WTC11 (cell line): ENCODE measurements at regions not wholly inside any gene's neighbourhood (a gene's known extent, or its start where the extent isn't known, plus 50 kb on each side); places are given as distances from the start of the nearest gene placed in this dataset.

Experiments used
- ATAC-seq: fragments of 200-7000 bp; cut with Tn5 transposase; 2 replicates; pipeline ENCODE4 v1.10.0; 2021; ENCODE audit warnings: mild to moderate bottlenecking, moderate library complexity
- CTCF ChIA-PET: fragments of 300-600 bp; sonication (Branson Sonifier 250); formaldehyde crosslinking; loops from one replicate; lab custom pipeline; 2021; ENCODE audit warnings: antibody characterized with exemption; lab: Charles Lee
- POLR2A ChIA-PET: fragments of 350-600 bp; sonication (Branson Sonifier 250); formaldehyde crosslinking; loops from one replicate; lab custom pipeline; 2021; ENCODE audit warnings: antibody characterized with exemption; lab: Charles Lee
- DNase-seq: peaks from one replicate; pipeline ENCODE4 v3.0.0; 2021; ENCODE audit warnings: low spot score
- H3K27ac Mint-ChIP-seq: 2 replicates; pipeline ENCODE4 v1.8.0; 2021; ENCODE audit warnings: mixed read lengths
- H3K27me3 Mint-ChIP-seq: 2 replicates; pipeline ENCODE4 v1.8.0; 2021; ENCODE audit warnings: low read depth, mild to moderate bottlenecking, moderate library complexity, mixed read lengths
- H3K36me3 Mint-ChIP-seq: 2 replicates; pipeline ENCODE4 v1.8.0; 2021; ENCODE audit warnings: mixed read lengths
- H3K4me1 Mint-ChIP-seq: 2 replicates; pipeline ENCODE4 v1.8.0; 2022; ENCODE audit warnings: mixed read lengths
- H3K4me3 Mint-ChIP-seq: 2 replicates; pipeline ENCODE4 v1.8.0; 2021; ENCODE audit warnings: mild to moderate bottlenecking, moderate library complexity, mixed read lengths
- H3K9me3 Mint-ChIP-seq: 2 replicates; pipeline ENCODE4 v1.8.0; 2021; ENCODE audit warnings: mixed read lengths
- AR ChIP-seq: fragments of 250-450 bp; sonication (Bioruptor Pico); IDR thresholded peaks from 2 replicates; pipeline ENCODE4 v1.9.0; 2021; ENCODE audit warnings: mild to moderate bottlenecking
- ATF1 ChIP-seq: sonication (generic); formaldehyde crosslinking; IDR thresholded peaks from 2 replicates; pipeline ENCODE4 v1.8.1; 2023; ENCODE audit warnings: mild to moderate bottlenecking, moderate library complexity, missing genetic modification reagents
- ATF3 ChIP-seq: sonication (generic); formaldehyde crosslinking; conservative IDR thresholded peaks from 2 replicates; pipeline ENCODE4 v1.8.1; 2022; ENCODE audit warnings: mild to moderate bottlenecking, missing genetic modification reagents
- CREB1 ChIP-seq: sonication (generic); formaldehyde crosslinking; IDR thresholded peaks from 2 replicates; pipeline ENCODE4 v1.8.0; 2023; ENCODE audit warnings: mild to moderate bottlenecking, missing genetic modification reagents
- EMX1 ChIP-seq: fragments of 250-450 bp; sonication (Bioruptor Pico); IDR thresholded peaks from 2 replicates; pipeline ENCODE4 v1.8.0; 2021; ENCODE audit warnings: mild to moderate bottlenecking
- ERG ChIP-seq: fragments of 250-450 bp; sonication (Bioruptor Pico); IDR thresholded peaks from 2 replicates; pipeline ENCODE4 v1.8.0; 2021; ENCODE audit warnings: mild to moderate bottlenecking
- FOXK1 ChIP-seq: sonication (generic); formaldehyde crosslinking; IDR thresholded peaks from 2 replicates; pipeline ENCODE4 v1.8.0; 2022; ENCODE audit warnings: mild to moderate bottlenecking, moderate library complexity, missing genetic modification reagents
- FOXP1 ChIP-seq: sonication (generic); formaldehyde crosslinking; IDR thresholded peaks from 2 replicates; pipeline ENCODE4 v1.8.0; 2022; ENCODE audit warnings: missing genetic modification reagents, mild to moderate bottlenecking, moderate library complexity, borderline replicate concordance
- HMGA2 ChIP-seq: fragments of 250-450 bp; sonication (Bioruptor Pico); IDR thresholded peaks from 2 replicates; pipeline ENCODE4 v1.4.0; 2021; ENCODE audit warnings: mild to moderate bottlenecking, moderate library complexity
- HMGXB4 ChIP-seq: sonication (generic); formaldehyde crosslinking; IDR thresholded peaks from 2 replicates; pipeline ENCODE4 v1.8.1; 2023; ENCODE audit warnings: mild to moderate bottlenecking, moderate library complexity, missing genetic modification reagents
- NFYB ChIP-seq: sonication (generic); formaldehyde crosslinking; conservative IDR thresholded peaks from 2 replicates; pipeline ENCODE4 v1.8.0; 2022; ENCODE audit warnings: low read depth, missing genetic modification reagents
- NR1H2 ChIP-seq: sonication (generic); formaldehyde crosslinking; IDR thresholded peaks from 2 replicates; pipeline ENCODE4 v1.9.0; 2021; ENCODE audit warnings: mild to moderate bottlenecking, moderate library complexity, missing genetic modification reagents
- NR2C2 ChIP-seq: sonication (generic); formaldehyde crosslinking; IDR thresholded peaks from 2 replicates; pipeline ENCODE4 v1.8.0; 2022; ENCODE audit warnings: mild to moderate bottlenecking, missing genetic modification reagents
- PRRX2 ChIP-seq: fragments of 250-450 bp; sonication (Bioruptor Pico); IDR thresholded peaks from 2 replicates; pipeline ENCODE4 v1.8.0; 2021; ENCODE audit warnings: mild to moderate bottlenecking
- RELA ChIP-seq: sonication (generic); formaldehyde crosslinking; IDR thresholded peaks from 2 replicates; pipeline ENCODE4 v1.8.1; 2022; ENCODE audit warnings: missing genetic modification reagents, mild to moderate bottlenecking, borderline replicate concordance
- TEAD1 ChIP-seq: sonication (generic); formaldehyde crosslinking; IDR thresholded peaks from 2 replicates; pipeline ENCODE4 v1.8.0; 2022; ENCODE audit warnings: mild to moderate bottlenecking, missing genetic modification reagents
- ZNF219 ChIP-seq: sonication (generic); formaldehyde crosslinking; IDR thresholded peaks from 2 replicates; pipeline ENCODE4 v1.8.0; 2023; ENCODE audit warnings: missing genetic modification reagents, mild to moderate bottlenecking, borderline replicate concordance
- ZNF423 ChIP-seq: fragments of 250-450 bp; sonication (Bioruptor Pico); IDR thresholded peaks from 2 replicates; pipeline ENCODE4 v2.1.2; 2022; ENCODE audit warnings: mild to moderate bottlenecking, moderate library complexity
- TF ChIP-seq, protein P1 (sequence below): fragments of 200-600 bp; IDR thresholded peaks from 2 replicates; pipeline ENCODE4 v1.8.0; 2022; ENCODE audit warnings: antibody characterized with exemption
- TF ChIP-seq, protein P2 (sequence below): sonication (generic); formaldehyde crosslinking; IDR thresholded peaks from 2 replicates; pipeline ENCODE4 v1.8.1; 2023; ENCODE audit warnings: mild to moderate bottlenecking, missing genetic modification reagents, moderate library complexity
- TF ChIP-seq, protein P3 (sequence below): sonication (generic); formaldehyde crosslinking; IDR thresholded peaks from 2 replicates; pipeline ENCODE4 v1.8.0; 2022; ENCODE audit warnings: mild to moderate bottlenecking, missing genetic modification reagents
- TF ChIP-seq, protein P4 (sequence below): sonication (generic); formaldehyde crosslinking; conservative IDR thresholded peaks from 2 replicates; pipeline ENCODE4 v1.8.1; 2023; ENCODE audit warnings: mild to moderate bottlenecking, low read depth, missing genetic modification reagents, moderate library complexity

DNA sequence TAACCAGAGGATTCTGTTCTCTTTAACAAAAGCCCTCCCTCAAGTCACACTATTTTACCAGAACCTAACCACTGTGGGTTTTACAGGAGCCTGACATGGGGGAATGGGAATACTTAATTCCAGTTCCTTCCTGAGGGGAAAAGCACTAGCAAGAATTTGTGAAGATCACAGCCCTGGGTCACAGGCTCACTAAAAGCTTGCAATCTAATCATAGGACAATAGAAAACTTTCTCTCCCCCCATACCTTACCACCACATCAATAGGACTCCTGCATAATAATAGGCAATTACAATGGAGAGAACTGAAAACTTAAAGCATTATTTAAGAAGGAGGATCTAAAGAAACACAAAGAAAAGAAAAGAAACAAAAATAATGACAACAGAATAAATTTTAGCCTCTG, 225.8 kb upstream of the ZNF804A start (continued):
- no peak for TF ChIP-seq AR (CRISPR knock-in tag)
- TF ChIP-seq ATF3 (CRISPR knock-in tag), result no peak
- TF ChIP-seq HMGXB4 (CRISPR knock-in tag), result no peak
- TF ChIP-seq FOXK1 (CRISPR knock-in tag), result no peak
- TF ChIP-seq, protein P1, sequence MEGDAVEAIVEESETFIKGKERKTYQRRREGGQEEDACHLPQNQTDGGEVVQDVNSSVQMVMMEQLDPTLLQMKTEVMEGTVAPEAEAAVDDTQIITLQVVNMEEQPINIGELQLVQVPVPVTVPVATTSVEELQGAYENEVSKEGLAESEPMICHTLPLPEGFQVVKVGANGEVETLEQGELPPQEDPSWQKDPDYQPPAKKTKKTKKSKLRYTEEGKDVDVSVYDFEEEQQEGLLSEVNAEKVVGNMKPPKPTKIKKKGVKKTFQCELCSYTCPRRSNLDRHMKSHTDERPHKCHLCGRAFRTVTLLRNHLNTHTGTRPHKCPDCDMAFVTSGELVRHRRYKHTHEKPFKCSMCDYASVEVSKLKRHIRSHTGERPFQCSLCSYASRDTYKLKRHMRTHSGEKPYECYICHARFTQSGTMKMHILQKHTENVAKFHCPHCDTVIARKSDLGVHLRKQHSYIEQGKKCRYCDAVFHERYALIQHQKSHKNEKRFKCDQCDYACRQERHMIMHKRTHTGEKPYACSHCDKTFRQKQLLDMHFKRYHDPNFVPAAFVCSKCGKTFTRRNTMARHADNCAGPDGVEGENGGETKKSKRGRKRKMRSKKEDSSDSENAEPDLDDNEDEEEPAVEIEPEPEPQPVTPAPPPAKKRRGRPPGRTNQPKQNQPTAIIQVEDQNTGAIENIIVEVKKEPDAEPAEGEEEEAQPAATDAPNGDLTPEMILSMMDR, result no peak
- no peak for TF ChIP-seq NR2C2 (CRISPR knock-in tag)
- TF ChIP-seq NR1H2 (CRISPR knock-in tag), result no peak

GRCh38 chr2:184394642-184395041, 203.7 kb upstream of the ZNF804A start:
- ATAC-seq (no peak), DNase-seq (no peak)
- POLR2A ChIA-PET, result no interaction called here
- Mint-ChIP-seq H3K9me3 (peaks cover 3% of the 10 kb centered on the region; the same call in 1 of the 2 replicates), H3K36me3 (no peaks in the 10 kb centered on the region), H3K4me1 (no peaks in the 10 kb centered on the region), H3K27ac (no peak overlapping the region), H3K27me3 (no peaks in the 10 kb centered on the region), H3K4me3 (no peak overlapping the region)
- CTCF ChIA-PET, result no interaction called here
- TF ChIP-seq ATF1 (CRISPR knock-in tag), result no peak
- TF ChIP-seq, protein P2, sequence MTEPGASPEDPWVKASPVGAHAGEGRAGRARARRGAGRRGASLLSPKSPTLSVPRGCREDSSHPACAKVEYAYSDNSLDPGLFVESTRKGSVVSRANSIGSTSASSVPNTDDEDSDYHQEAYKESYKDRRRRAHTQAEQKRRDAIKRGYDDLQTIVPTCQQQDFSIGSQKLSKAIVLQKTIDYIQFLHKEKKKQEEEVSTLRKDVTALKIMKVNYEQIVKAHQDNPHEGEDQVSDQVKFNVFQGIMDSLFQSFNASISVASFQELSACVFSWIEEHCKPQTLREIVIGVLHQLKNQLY, result no peak
- TF ChIP-seq, protein P3, sequence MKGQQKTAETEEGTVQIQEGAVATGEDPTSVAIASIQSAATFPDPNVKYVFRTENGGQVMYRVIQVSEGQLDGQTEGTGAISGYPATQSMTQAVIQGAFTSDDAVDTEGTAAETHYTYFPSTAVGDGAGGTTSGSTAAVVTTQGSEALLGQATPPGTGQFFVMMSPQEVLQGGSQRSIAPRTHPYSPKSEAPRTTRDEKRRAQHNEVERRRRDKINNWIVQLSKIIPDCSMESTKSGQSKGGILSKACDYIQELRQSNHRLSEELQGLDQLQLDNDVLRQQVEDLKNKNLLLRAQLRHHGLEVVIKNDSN (CRISPR knock-in tag), result no peak
- no peak for TF ChIP-seq PRRX2
- TF ChIP-seq ERG (CRISPR knock-in tag), result no peak
- TF ChIP-seq AR (CRISPR knock-in tag), result no peak
- no peak for TF ChIP-seq ZNF423 (CRISPR knock-in tag)
- TF ChIP-seq ZNF219 (CRISPR knock-in tag), result no peak
- TF ChIP-seq HMGA2 (CRISPR knock-in tag), result no peak
- TF ChIP-seq TEAD1, result no peak
- no peak for TF ChIP-seq NFYB
- no peak for TF ChIP-seq EMX1 (CRISPR knock-in tag)
- TF ChIP-seq, protein P4, sequence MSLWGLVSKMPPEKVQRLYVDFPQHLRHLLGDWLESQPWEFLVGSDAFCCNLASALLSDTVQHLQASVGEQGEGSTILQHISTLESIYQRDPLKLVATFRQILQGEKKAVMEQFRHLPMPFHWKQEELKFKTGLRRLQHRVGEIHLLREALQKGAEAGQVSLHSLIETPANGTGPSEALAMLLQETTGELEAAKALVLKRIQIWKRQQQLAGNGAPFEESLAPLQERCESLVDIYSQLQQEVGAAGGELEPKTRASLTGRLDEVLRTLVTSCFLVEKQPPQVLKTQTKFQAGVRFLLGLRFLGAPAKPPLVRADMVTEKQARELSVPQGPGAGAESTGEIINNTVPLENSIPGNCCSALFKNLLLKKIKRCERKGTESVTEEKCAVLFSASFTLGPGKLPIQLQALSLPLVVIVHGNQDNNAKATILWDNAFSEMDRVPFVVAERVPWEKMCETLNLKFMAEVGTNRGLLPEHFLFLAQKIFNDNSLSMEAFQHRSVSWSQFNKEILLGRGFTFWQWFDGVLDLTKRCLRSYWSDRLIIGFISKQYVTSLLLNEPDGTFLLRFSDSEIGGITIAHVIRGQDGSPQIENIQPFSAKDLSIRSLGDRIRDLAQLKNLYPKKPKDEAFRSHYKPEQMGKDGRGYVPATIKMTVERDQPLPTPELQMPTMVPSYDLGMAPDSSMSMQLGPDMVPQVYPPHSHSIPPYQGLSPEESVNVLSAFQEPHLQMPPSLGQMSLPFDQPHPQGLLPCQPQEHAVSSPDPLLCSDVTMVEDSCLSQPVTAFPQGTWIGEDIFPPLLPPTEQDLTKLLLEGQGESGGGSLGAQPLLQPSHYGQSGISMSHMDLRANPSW, result no peak
- TF ChIP-seq FOXP1 (CRISPR knock-in tag), result no peak
- TF ChIP-seq CREB1 (CRISPR knock-in tag), result no peak
- no peak for TF ChIP-seq RELA
